SKM-1 (cell line): ENCODE measurements at regions not wholly inside any gene's neighbourhood (a gene's known extent, or its start where the extent isn't known, plus 50 kb on each side); places are given as distances from the start of the nearest gene placed in this dataset.

Source experiments
- DNase-seq: peaks from one replicate; lab custom pipeline; 2025; ENCODE audit not compliant: unreplicated experiment; lab: John Stamatoyannopoulos, UW

DNA sequence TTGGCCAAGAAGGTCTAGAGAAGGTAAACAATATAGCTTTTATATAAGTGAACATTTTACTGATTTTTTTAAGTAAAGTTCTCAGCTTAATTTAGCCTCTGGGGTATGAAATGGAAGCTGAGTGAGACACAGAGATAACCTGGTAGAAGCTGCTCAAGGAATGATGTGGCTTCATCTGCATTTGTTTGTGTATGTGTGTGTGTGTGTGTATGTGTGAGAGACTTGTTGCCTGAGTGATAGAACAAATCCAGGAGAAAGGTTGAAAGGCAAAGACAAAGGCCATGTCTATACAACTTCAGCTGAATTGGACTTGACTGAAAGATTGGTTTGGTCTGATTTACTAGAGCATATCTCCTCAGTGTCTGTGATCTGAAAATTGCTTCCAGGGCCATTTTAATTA lies 63.6 kb downstream of the PCDH7 start:
- DNase-seq, result no peak

DNA sequence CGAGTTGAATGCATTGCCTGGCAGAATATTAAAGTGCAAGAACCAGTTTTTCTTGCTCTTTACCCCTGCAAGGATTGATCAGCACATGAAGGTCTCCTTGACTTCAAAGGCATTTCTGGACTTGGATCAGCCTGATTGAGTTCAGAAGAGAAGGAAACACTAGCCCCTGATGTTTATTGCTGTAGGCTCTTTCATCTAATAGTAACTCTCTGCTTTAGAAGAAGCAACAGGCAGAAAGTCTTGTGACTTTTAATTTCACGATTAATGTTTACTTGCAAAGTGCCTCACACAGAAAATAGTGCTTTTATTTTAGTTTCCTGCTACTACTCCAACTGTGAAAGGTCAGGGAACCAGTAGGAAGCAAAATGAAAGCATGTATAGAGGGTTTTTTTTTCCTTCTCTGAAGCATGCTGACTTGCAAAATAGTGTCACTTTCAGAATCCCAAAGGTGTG lies 69.1 kb downstream of the PCDH7 start:
- no peak for DNase-seq

- no peak for DNase-seq
Observed at GRCh38 chr4:30790123-30790522, 70.0 kb downstream of the PCDH7 start.

DNA sequence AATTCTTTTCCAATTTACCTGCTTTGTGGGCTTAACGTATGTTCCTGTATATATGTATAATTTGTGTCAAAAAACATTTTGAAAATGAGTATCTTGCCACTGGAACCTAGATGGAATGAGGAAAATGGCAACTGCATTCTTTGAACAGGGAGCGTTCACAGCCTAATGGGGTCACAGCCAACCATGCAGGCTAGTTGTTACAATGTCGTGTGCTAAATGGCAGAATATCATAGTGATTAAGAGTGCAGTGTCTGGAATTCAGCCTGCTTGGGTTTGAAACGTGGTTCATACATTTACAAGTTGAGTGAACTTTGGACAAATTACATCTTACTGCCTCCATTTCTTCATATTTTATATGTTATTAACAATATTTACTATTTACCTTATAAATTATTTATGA lies 70.8 kb downstream of the PCDH7 start:
- DNase-seq, result no peak

DNA sequence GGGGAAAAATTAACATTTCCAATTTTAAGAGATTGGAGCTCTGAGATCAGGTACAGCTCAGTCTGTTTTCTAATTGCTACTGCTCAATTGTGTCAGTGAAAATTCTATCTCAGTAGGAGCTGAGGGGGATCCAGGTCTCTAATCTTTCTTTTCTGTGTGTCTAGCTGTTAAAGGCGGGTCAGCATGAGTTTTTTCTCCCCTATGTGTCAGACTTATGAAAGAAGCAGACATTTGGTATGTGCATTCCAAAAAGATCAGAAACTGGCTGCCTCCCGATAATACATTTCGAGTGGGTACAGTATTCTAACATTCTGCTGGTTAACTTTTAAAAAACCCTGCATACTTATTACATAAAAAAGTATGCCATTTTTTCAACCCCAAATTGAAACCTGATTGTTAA lies 72.4 kb downstream of the PCDH7 start:
- DNase-seq, result no peak

GRCh38 chr4:30801876-30802275 lies 81.7 kb downstream of the PCDH7 start:
- DNase-seq, result no peak

- no peak for DNase-seq
Observed at GRCh38 chr4:30802622-30803323, 82.6 kb downstream of the PCDH7 start.

GRCh38 chr4:30808276-30808675 lies 88.1 kb downstream of the PCDH7 start:
- no peak for DNase-seq

GRCh38 chr4:30811296-30811695 lies 91.1 kb downstream of the PCDH7 start:
- DNase-seq, result no peak

- DNase-seq, result no peak
Observed at GRCh38 chr4:30815685-30816084, 95.5 kb downstream of the PCDH7 start.

DNA sequence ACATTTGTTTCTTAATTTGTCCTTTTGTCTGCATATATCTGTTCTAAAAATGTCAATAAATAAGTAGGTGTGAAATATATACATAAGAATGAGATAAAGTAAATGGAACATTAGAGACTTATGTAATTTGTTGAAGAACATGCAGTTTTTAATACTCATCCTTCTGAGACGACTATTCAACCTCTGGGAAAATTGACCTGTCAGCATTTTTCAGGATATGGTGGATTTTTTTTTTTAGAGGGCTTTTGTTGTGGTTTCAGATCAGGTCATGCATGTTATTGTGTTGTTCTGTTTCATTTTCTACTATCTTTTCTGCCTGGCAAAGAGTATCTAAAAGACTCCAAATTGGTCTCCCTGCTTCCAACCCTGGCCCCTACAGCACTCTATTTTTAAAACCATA lies 97.3 kb downstream of the PCDH7 start:
- no peak for DNase-seq

- DNase-seq, result no peak
Observed at GRCh38 chr4:30818541-30818940, 98.4 kb downstream of the PCDH7 start.

- DNase-seq, result no peak
Observed at GRCh38 chr4:30821275-30821674, 101.1 kb downstream of the PCDH7 start.

DNA sequence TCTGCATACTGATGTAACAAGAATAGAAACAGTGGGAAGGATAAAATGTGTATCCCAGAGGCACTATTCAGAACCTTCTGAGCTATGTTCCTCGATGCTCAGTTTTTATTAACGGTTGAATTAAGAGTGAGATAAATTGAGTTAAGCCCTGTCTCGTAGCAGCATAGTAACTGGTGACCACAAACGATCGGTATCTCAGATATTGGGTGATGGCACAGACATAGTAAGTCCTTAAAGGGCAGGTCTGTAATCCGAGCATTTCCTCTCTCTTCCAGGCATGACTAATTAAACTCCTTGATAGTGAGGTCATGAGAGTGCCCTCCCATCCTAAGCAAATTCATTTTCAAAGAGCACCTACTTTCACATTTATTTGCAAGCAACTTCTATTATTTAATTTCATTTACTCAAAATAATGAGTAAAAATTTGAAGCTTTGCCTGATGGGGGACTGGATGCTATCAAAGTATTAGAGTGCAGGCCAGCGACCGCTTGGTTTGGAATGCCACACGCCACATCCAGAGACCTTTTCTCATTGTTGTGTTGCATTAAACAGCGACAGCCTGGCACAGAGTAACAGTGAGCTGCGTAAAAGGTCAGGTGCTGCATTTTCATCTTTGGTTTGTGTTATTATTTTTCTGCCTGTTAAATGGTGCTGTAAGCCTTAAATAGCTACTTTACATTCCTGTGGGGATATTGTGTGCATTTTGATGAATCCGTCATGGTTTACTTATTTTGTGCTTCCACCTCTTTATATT lies 101.9 kb downstream of the PCDH7 start:
- DNase-seq, result no peak

- no peak for DNase-seq
Observed at GRCh38 chr4:30822911-30823551, 102.9 kb downstream of the PCDH7 start.

GRCh38 chr4:30825008-30825770 lies 105.0 kb downstream of the PCDH7 start:
- no peak for DNase-seq

DNA sequence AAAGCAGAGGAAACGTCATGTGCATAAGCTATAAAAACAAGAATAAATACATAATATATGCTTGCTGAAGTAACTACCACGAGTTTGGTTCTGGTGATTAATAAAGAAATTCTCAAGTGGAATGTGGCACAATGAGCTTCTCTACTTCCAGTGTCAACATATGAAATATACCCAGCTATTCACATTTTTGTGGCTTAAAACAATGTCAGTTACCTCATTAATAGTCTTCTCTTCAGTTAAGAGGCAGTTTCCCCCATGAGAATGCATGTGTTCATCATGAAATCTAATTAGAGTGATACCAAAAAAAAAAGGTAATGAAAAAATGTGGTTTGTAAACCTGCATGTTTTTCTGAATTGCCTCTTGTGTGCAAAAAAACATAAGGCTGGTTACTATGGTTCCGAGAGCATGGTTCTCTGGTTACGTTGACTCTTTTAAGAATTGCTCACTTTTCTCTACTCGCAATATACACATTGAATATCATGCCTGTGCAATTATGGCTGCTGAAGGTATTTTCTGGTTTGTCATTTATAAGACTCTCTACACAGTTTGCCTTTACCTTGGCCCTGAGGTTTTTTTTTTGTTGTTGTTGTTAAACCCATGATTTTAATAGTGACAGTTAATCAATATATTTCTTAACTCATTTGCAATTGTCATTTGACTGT lies 108.2 kb downstream of the PCDH7 start:
- no peak for DNase-seq

- DNase-seq, result no peak
Observed at GRCh38 chr4:30832639-30833038, 112.5 kb downstream of the PCDH7 start.

GRCh38 chr4:30833206-30833605 lies 113.0 kb downstream of the PCDH7 start:
- DNase-seq, result no peak

DNA sequence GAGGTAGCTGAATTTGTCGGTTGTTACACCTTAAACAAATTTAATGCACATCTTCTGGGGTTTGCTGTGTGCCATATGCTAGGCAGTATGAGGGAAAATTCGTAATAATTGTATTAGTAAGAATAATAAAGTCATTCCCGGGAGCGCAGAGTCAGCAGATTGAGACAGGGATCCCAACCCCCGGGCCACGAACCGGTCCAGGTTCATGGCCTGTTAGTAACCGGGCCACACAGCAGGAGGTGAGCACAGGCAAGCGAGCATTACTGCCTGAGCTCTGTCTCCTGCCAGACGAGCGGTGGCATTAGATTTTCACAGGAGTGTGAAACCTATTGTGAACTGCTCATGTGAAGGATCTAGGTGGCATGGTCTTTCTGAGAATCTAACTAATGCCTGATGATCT lies 114.9 kb downstream of the PCDH7 start:
- DNase-seq, result no peak

DNA sequence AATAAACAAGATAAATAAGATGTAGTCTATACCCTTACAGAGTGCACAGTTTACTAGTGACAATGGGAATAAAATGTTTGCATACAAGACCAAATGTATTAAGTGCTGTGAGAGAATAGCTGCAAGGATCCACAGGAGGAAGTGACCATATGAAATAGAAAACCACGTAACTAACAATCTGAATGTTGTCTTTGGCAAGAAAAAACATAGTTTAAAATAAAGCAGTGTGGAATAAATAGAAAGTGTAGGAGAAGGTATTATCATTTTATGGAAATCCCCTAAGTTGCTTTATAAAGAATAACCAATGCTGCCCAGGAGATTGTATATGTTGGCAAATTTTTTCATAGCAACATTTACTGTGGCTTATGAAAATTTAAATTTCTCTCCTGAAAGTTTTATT lies 116.1 kb downstream of the PCDH7 start:
- DNase-seq, result no peak
